Endothelial cell of umbilical vein (primary cell): ENCODE measurements at regions not wholly inside any gene's neighbourhood (a gene's known extent, or its start where the extent isn't known, plus 50 kb on each side); places are given as distances from the start of the nearest gene placed in this dataset.

ENCODE experiments used
- BruUV-seq: library from RNA; stranded (reverse); fragments of 400-500 nt; replicated peaks from 2 replicates; lab custom pipeline; 2021; lab: Mats Ljungman, UMichigan
- CTCF ChIA-PET: fragments of 300-600, 350-600 bp; sonication (Branson Sonifier 250); formaldehyde crosslinking; loops from one replicate; lab custom pipeline; 2021; ENCODE audit warnings: antibody characterized with exemption, inconsistent platforms; lab: Charles Lee
- POLR2A ChIA-PET: fragments of 300-600, 350-600 bp; sonication (Branson Sonifier 250); formaldehyde crosslinking; loops from one replicate; lab custom pipeline; 2021; ENCODE audit warnings: antibody characterized with exemption, inconsistent platforms; lab: Charles Lee
- DNase-seq: peaks from one replicate; pipeline ENCODE4 v3.0.0-alpha.2; 2011; ENCODE audit warnings: low read depth, low spot score
- FAIRE-seq: peaks from 2 replicates; lab custom pipeline; 2011; peaks lifted over from hg19 to GRCh38; lab: Jason Lieb, UNC
- H2AFZ ChIP-seq: 2 replicates; pipeline ENCODE4 v1.6.0; 2012; ENCODE audit warnings: low read depth, low read length, control low read depth, inconsistent platforms
- H3K27ac ChIP-seq: 2 replicates; pipeline ENCODE4 v1.5.1; 2011; ENCODE audit warnings: low read depth, mild to moderate bottlenecking, control low read depth, low read length, moderate library complexity; ENCODE audit not compliant: insufficient read depth
- H3K27me3 ChIP-seq, 2 experiments: 2 replicates each; pipeline versions ENCODE4 v1.6.0 to v1.6.1; 2011; ENCODE audit warnings: low read length in 2 of 2, mixed read lengths in 1 of 2; ENCODE audit not compliant: control insufficient read depth in 2 of 2, insufficient read depth in 2 of 2
- H3K36me3 ChIP-seq, 2 experiments: 2 replicates in 1 of 2; 3 replicates in 1 of 2; pipeline ENCODE4 v1.5.1; 2011; ENCODE audit warnings: low read length in 2 of 2, mild to moderate bottlenecking in 1 of 2, moderate library complexity in 1 of 2; ENCODE audit not compliant: control insufficient read depth in 2 of 2, insufficient read depth in 2 of 2; ENCODE audit errors: extremely low read depth in 1 of 2
- H3K4me1 ChIP-seq: 3 replicates; pipeline ENCODE4 v1.5.1; 2011; ENCODE audit warnings: mild to moderate bottlenecking, low read length; ENCODE audit not compliant: control insufficient read depth, insufficient read depth; ENCODE audit errors: extremely low read depth
- H3K4me2 ChIP-seq: 2 replicates; pipeline ENCODE4 v1.6.1; 2011; ENCODE audit warnings: low read length, control low read depth, mixed read lengths; ENCODE audit not compliant: insufficient read depth
- H3K4me3 ChIP-seq, 3 experiments: fragments of 200-600 bp in 1 of 3; sonication (generic), shearing (Covaris generic) in 1 of 3; replicated peaks in 1 of 3; 2 replicates each; pipeline ENCODE4 v1.5.1; 2011 to 2016; ENCODE audit warnings: control low read depth in 3 of 3, low read length in 3 of 3, mild to moderate bottlenecking in 2 of 3, inconsistent platforms in 1 of 3, low read depth in 1 of 3, moderate library complexity in 1 of 3; ENCODE audit not compliant: insufficient read depth in 1 of 3
- H3K79me2 ChIP-seq: 2 replicates; pipeline ENCODE4 v1.6.0; 2012; ENCODE audit warnings: low read length, inconsistent platforms; ENCODE audit not compliant: control insufficient read depth, insufficient read depth
- H3K9ac ChIP-seq: replicated peaks from 2 replicates; pipeline ENCODE3; 2011; ENCODE audit warnings: low read length, control low read depth; ENCODE audit not compliant: insufficient read depth; ENCODE audit errors: extremely low read depth
- H3K9me1 ChIP-seq: replicated peaks from 3 replicates; pipeline ENCODE4 v1.6.0; 2011; ENCODE audit warnings: mild to moderate bottlenecking, low read length; ENCODE audit not compliant: control insufficient read depth, insufficient read depth; ENCODE audit errors: extremely low read depth
- H3K9me3 ChIP-seq: replicated peaks from 2 replicates; pipeline ENCODE4 v1.5.1; 2012; ENCODE audit warnings: low read length, inconsistent platforms; ENCODE audit not compliant: control insufficient read depth, insufficient read depth
- H4K20me1 ChIP-seq: replicated peaks from 2 replicates; pipeline ENCODE3; 2011; ENCODE audit warnings: mild to moderate bottlenecking, low read length; ENCODE audit not compliant: control insufficient read depth, insufficient read depth; ENCODE audit errors: extremely low read depth
- CTCF ChIP-seq, 2 donors: IDR thresholded peaks; 1 replicate in 1 of 2; 2 replicates in 1 of 2; pipeline ENCODE4 v1.5.1; 2011; ENCODE audit warnings: low read length in 2 of 2, mild to moderate bottlenecking in 2 of 2, moderate library complexity in 2 of 2, control low read depth in 1 of 2, inconsistent platforms in 1 of 2, low read depth in 1 of 2; ENCODE audit not compliant: insufficient read depth in 1 of 2; ENCODE audit errors: extremely low read depth in 1 of 2
- EZH2 ChIP-seq: IDR thresholded peaks from 2 replicates; pipeline ENCODE4 v1.6.1; 2012; ENCODE audit warnings: borderline replicate concordance, low read depth, mild to moderate bottlenecking, moderate library complexity, low read length, inconsistent platforms; ENCODE audit not compliant: severe bottlenecking
- FOS ChIP-seq: IDR thresholded peaks from 2 replicates; pipeline ENCODE4 v1.6.1; 2011; ENCODE audit warnings: mild to moderate bottlenecking, low read length, moderate library complexity, borderline replicate concordance; ENCODE audit not compliant: insufficient read depth
- GATA2 ChIP-seq: IDR thresholded peaks from 2 replicates; pipeline ENCODE4 v1.7.0; 2011; ENCODE audit warnings: low read depth, mild to moderate bottlenecking, moderate library complexity, mixed read lengths, low read length; ENCODE audit not compliant: insufficient read length, insufficient read depth
- JUN ChIP-seq: IDR thresholded peaks from 2 replicates; pipeline ENCODE4 v1.6.1; 2011; ENCODE audit warnings: borderline replicate concordance, low read depth; ENCODE audit not compliant: insufficient read length, insufficient read depth
- MAX ChIP-seq: IDR thresholded peaks from 2 replicates; pipeline ENCODE4 v1.6.1; 2011; ENCODE audit not compliant: insufficient read depth, insufficient read length
- MYC ChIP-seq: IDR thresholded peaks from one replicate; pipeline ENCODE4 v1.6.1; 2011; ENCODE audit warnings: mild to moderate bottlenecking, low read depth, low read length
- POLR2A ChIP-seq: IDR thresholded peaks from 2 replicates; pipeline ENCODE4 v1.6.1; 2012; ENCODE audit warnings: low read depth, mild to moderate bottlenecking, control low read depth, low read length
- POLR2AphosphoS5 ChIP-seq: IDR thresholded peaks from 2 replicates; pipeline ENCODE4 v1.6.1; 2012; ENCODE audit warnings: low read depth, mild to moderate bottlenecking, control low read depth, low read length, moderate library complexity; ENCODE audit not compliant: insufficient read depth
- dilution Hi-C: fragments of 300-500 bp; cut with MboI; formaldehyde crosslinking; loops from one replicate; pipeline ENCODE4 v1.15.0; 2019; ENCODE audit warnings: low sequenced_read_pairs; ENCODE audit not compliant: extremely low pct_ligation_motif_present
- intact Hi-C: fragments of 100-400 bp; cut with micrococcal nuclease; formaldehyde crosslinking; loops from one replicate; pipeline ENCODE4 v1.10.0; 2022

GRCh38 chr12:83827193-83827592 is 1085.4 kb downstream of the SLC6A15 start:
- Histone ChIP-seq H3K27ac (no peak overlapping the region), H3K79me2 (no peaks in the 10 kb centered on the region), H3K36me3 (no peaks in the 10 kb centered on the region), H3K4me3 (no peak overlapping the region), H2AFZ (no peak overlapping the region), H3K9me3 (no peaks in the 10 kb centered on the region), H3K4me1 (no peaks in the 10 kb centered on the region), H3K9me1 (no peaks in the 10 kb centered on the region), H3K4me2 (no peak overlapping the region), H3K27me3 (no peaks in the 10 kb centered on the region), H4K20me1 (no peaks in the 10 kb centered on the region), H3K9ac (no peak overlapping the region)
- FAIRE-seq (no peak), DNase-seq (no peak)
- dilution Hi-C loops (no loop called here), intact Hi-C loops (loop anchor here (5.0 to 10.0 kb wide), 2 partner anchors 1015 to 1442 kb away; no protein-coding TSS in a partner anchor)
- no peak for TF ChIP-seq EZH2
- no peak for TF ChIP-seq POLR2A
- no peak for TF ChIP-seq FOS
- no peak for TF ChIP-seq MAX
- no peak for TF ChIP-seq MYC
- no peak for TF ChIP-seq JUN
- TF ChIP-seq POLR2AphosphoS5, result no peak
- TF ChIP-seq CTCF (IDR thresholded peaks at IDR 0.05; ENCODE audit: extremely low read depth in 1 of 2, insufficient read depth in 1 of 2, low read depth in 1 of 2, low read length in 2 of 2), result no peak
- TF ChIP-seq GATA2, result no peak
- no TSS peak for BruUV-seq
- CTCF ChIA-PET, result interaction anchor here (1.5 to 2.7 kb wide), 7 partner anchors 8 to 1141 kb away, joined by 4 to 21 read pairs (median 7); partner anchors contain the start of gene TMTC2
- POLR2A ChIA-PET, result no interaction called here
